Endothelial cell of umbilical vein (primary cell): ENCODE measurements at regions not wholly inside any gene's neighbourhood (a gene's known extent, or its start where the extent isn't known, plus 50 kb on each side); places are given as distances from the start of the nearest gene placed in this dataset.

ENCODE experiments used
- BruUV-seq: library from RNA; stranded (reverse); fragments of 400-500 nt; replicated peaks from 2 replicates; lab custom pipeline; 2021; lab: Mats Ljungman, UMichigan
- CTCF ChIA-PET: fragments of 300-600, 350-600 bp; sonication (Branson Sonifier 250); formaldehyde crosslinking; loops from one replicate; lab custom pipeline; 2021; ENCODE audit warnings: antibody characterized with exemption, inconsistent platforms; lab: Charles Lee
- POLR2A ChIA-PET: fragments of 300-600, 350-600 bp; sonication (Branson Sonifier 250); formaldehyde crosslinking; loops from one replicate; lab custom pipeline; 2021; ENCODE audit warnings: antibody characterized with exemption, inconsistent platforms; lab: Charles Lee
- DNase-seq: peaks from one replicate; pipeline ENCODE4 v3.0.0-alpha.2; 2011; ENCODE audit warnings: low read depth, low spot score
- FAIRE-seq: peaks from 2 replicates; lab custom pipeline; 2011; peaks lifted over from hg19 to GRCh38; lab: Jason Lieb, UNC
- H2AFZ ChIP-seq: 2 replicates; pipeline ENCODE4 v1.6.0; 2012; ENCODE audit warnings: low read depth, low read length, control low read depth, inconsistent platforms
- H3K27ac ChIP-seq: 2 replicates; pipeline ENCODE4 v1.5.1; 2011; ENCODE audit warnings: low read depth, mild to moderate bottlenecking, control low read depth, low read length, moderate library complexity; ENCODE audit not compliant: insufficient read depth
- H3K27me3 ChIP-seq, 2 experiments: 2 replicates each; pipeline versions ENCODE4 v1.6.0 to v1.6.1; 2011; ENCODE audit warnings: low read length in 2 of 2, mixed read lengths in 1 of 2; ENCODE audit not compliant: control insufficient read depth in 2 of 2, insufficient read depth in 2 of 2
- H3K36me3 ChIP-seq, 2 experiments: 2 replicates in 1 of 2; 3 replicates in 1 of 2; pipeline ENCODE4 v1.5.1; 2011; ENCODE audit warnings: low read length in 2 of 2, mild to moderate bottlenecking in 1 of 2, moderate library complexity in 1 of 2; ENCODE audit not compliant: control insufficient read depth in 2 of 2, insufficient read depth in 2 of 2; ENCODE audit errors: extremely low read depth in 1 of 2
- H3K4me1 ChIP-seq: 3 replicates; pipeline ENCODE4 v1.5.1; 2011; ENCODE audit warnings: mild to moderate bottlenecking, low read length; ENCODE audit not compliant: control insufficient read depth, insufficient read depth; ENCODE audit errors: extremely low read depth
- H3K4me2 ChIP-seq: 2 replicates; pipeline ENCODE4 v1.6.1; 2011; ENCODE audit warnings: low read length, control low read depth, mixed read lengths; ENCODE audit not compliant: insufficient read depth
- H3K4me3 ChIP-seq, 3 experiments: fragments of 200-600 bp in 1 of 3; sonication (generic), shearing (Covaris generic) in 1 of 3; replicated peaks in 1 of 3; 2 replicates each; pipeline ENCODE4 v1.5.1; 2011 to 2016; ENCODE audit warnings: control low read depth in 3 of 3, low read length in 3 of 3, mild to moderate bottlenecking in 2 of 3, inconsistent platforms in 1 of 3, low read depth in 1 of 3, moderate library complexity in 1 of 3; ENCODE audit not compliant: insufficient read depth in 1 of 3
- H3K79me2 ChIP-seq: 2 replicates; pipeline ENCODE4 v1.6.0; 2012; ENCODE audit warnings: low read length, inconsistent platforms; ENCODE audit not compliant: control insufficient read depth, insufficient read depth
- H3K9ac ChIP-seq: replicated peaks from 2 replicates; pipeline ENCODE3; 2011; ENCODE audit warnings: low read length, control low read depth; ENCODE audit not compliant: insufficient read depth; ENCODE audit errors: extremely low read depth
- H3K9me1 ChIP-seq: replicated peaks from 3 replicates; pipeline ENCODE4 v1.6.0; 2011; ENCODE audit warnings: mild to moderate bottlenecking, low read length; ENCODE audit not compliant: control insufficient read depth, insufficient read depth; ENCODE audit errors: extremely low read depth
- H3K9me3 ChIP-seq: replicated peaks from 2 replicates; pipeline ENCODE4 v1.5.1; 2012; ENCODE audit warnings: low read length, inconsistent platforms; ENCODE audit not compliant: control insufficient read depth, insufficient read depth
- H4K20me1 ChIP-seq: replicated peaks from 2 replicates; pipeline ENCODE3; 2011; ENCODE audit warnings: mild to moderate bottlenecking, low read length; ENCODE audit not compliant: control insufficient read depth, insufficient read depth; ENCODE audit errors: extremely low read depth
- CTCF ChIP-seq, 2 donors: IDR thresholded peaks; 1 replicate in 1 of 2; 2 replicates in 1 of 2; pipeline ENCODE4 v1.5.1; 2011; ENCODE audit warnings: low read length in 2 of 2, mild to moderate bottlenecking in 2 of 2, moderate library complexity in 2 of 2, control low read depth in 1 of 2, inconsistent platforms in 1 of 2, low read depth in 1 of 2; ENCODE audit not compliant: insufficient read depth in 1 of 2; ENCODE audit errors: extremely low read depth in 1 of 2
- EZH2 ChIP-seq: IDR thresholded peaks from 2 replicates; pipeline ENCODE4 v1.6.1; 2012; ENCODE audit warnings: borderline replicate concordance, low read depth, mild to moderate bottlenecking, moderate library complexity, low read length, inconsistent platforms; ENCODE audit not compliant: severe bottlenecking
- FOS ChIP-seq: IDR thresholded peaks from 2 replicates; pipeline ENCODE4 v1.6.1; 2011; ENCODE audit warnings: mild to moderate bottlenecking, low read length, moderate library complexity, borderline replicate concordance; ENCODE audit not compliant: insufficient read depth
- GATA2 ChIP-seq: IDR thresholded peaks from 2 replicates; pipeline ENCODE4 v1.7.0; 2011; ENCODE audit warnings: low read depth, mild to moderate bottlenecking, moderate library complexity, mixed read lengths, low read length; ENCODE audit not compliant: insufficient read length, insufficient read depth
- JUN ChIP-seq: IDR thresholded peaks from 2 replicates; pipeline ENCODE4 v1.6.1; 2011; ENCODE audit warnings: borderline replicate concordance, low read depth; ENCODE audit not compliant: insufficient read length, insufficient read depth
- MAX ChIP-seq: IDR thresholded peaks from 2 replicates; pipeline ENCODE4 v1.6.1; 2011; ENCODE audit not compliant: insufficient read depth, insufficient read length
- MYC ChIP-seq: IDR thresholded peaks from one replicate; pipeline ENCODE4 v1.6.1; 2011; ENCODE audit warnings: mild to moderate bottlenecking, low read depth, low read length
- POLR2A ChIP-seq: IDR thresholded peaks from 2 replicates; pipeline ENCODE4 v1.6.1; 2012; ENCODE audit warnings: low read depth, mild to moderate bottlenecking, control low read depth, low read length
- POLR2AphosphoS5 ChIP-seq: IDR thresholded peaks from 2 replicates; pipeline ENCODE4 v1.6.1; 2012; ENCODE audit warnings: low read depth, mild to moderate bottlenecking, control low read depth, low read length, moderate library complexity; ENCODE audit not compliant: insufficient read depth
- dilution Hi-C: fragments of 300-500 bp; cut with MboI; formaldehyde crosslinking; loops from one replicate; pipeline ENCODE4 v1.15.0; 2019; ENCODE audit warnings: low sequenced_read_pairs; ENCODE audit not compliant: extremely low pct_ligation_motif_present
- intact Hi-C: fragments of 100-400 bp; cut with micrococcal nuclease; formaldehyde crosslinking; loops from one replicate; pipeline ENCODE4 v1.10.0; 2022

GRCh38 chr10:113309791-113310190, 243.1 kb upstream of the HABP2 start:
- H3K9ac ChIP-seq = no peak overlapping the region
- H4K20me1 ChIP-seq = no peaks in the 10 kb centered on the region
- ChIA-PET POLR2A (no interaction called here), CTCF (interaction anchor here (0.6 to 1.2 kb wide), 2 partner anchors 11 to 63 kb away, joined by 3 read pairs; no protein-coding TSS in a partner anchor)
- no peaks in the 10 kb centered on the region for H3K27me3 ChIP-seq
- H3K9me1 ChIP-seq = no peaks in the 10 kb centered on the region
- intact Hi-C loops = no loop called here
- no peak for DNase-seq
- no peaks in the 10 kb centered on the region for H3K79me2 ChIP-seq
- H3K9me3 ChIP-seq = no peaks in the 10 kb centered on the region
- H3K4me2 ChIP-seq = no peak overlapping the region
- no peaks in the 10 kb centered on the region for H3K36me3 ChIP-seq
- TF ChIP-seq EZH2 = no peak
- no peak for TF ChIP-seq GATA2
- no peak for TF ChIP-seq POLR2AphosphoS5
- TF ChIP-seq FOS = no peak
- no peak for TF ChIP-seq MAX
- TF ChIP-seq JUN = no peak
- TF ChIP-seq MYC = no peak
- no peak for TF ChIP-seq CTCF (IDR thresholded peaks at IDR 0.05; ENCODE audit: extremely low read depth in 1 of 2, insufficient read depth in 1 of 2, low read depth in 1 of 2, low read length in 2 of 2)
- no peak for TF ChIP-seq POLR2A
- H3K27ac ChIP-seq = no peak overlapping the region
- no peak overlapping the region for H2AFZ ChIP-seq
- dilution Hi-C loops = no loop called here
- no peaks in the 10 kb centered on the region for H3K4me1 ChIP-seq
- FAIRE-seq = no peak
- no TSS peak for BruUV-seq
- H3K4me3 ChIP-seq = no peak overlapping the region
